ENCODE measurements at regions not wholly inside any gene's neighbourhood (a gene's known extent, or its start where the extent isn't known, plus 50 kb on each side); places are given as distances from the start of the nearest gene placed in this dataset.

DNA sequence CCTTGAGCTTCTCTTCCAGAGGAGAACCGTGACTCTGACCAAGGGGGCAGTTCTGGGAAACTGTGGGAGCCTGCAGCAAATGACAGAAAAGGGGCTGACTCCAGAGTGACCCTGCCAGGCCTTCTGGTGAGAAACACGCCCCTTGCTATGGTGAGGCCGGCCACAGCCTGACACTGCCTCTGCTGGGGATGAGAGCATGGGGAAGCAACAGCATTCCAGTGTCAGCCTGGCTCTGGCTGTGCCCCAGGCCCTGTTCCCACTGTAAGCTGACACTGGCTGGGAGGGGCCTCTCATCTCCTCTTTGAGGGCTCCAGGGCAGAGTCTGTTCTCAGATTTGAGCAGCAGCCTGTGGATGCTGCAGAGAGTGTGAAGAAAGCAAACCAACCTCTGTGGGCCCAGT, 180.0 kb upstream of the IL12B start:
- TF ChIP-seq PKNOX1 (IDR thresholded peaks at IDR 0.05) (no peak), SMAD1 (IDR thresholded peaks at IDR 0.05; ENCODE audit: low read depth, partially characterized antibody) (no peak), STAT1 (conservative IDR thresholded peaks at IDR 0.05) (no peak), RCOR1 (conservative IDR thresholded peaks at IDR 0.05; ENCODE audit: low read depth, low read length) (no peak), RFX5 (IDR thresholded peaks at IDR 0.05; ENCODE audit: low read depth, low read length) (no peak), CEBPB (IDR thresholded peaks at IDR 0.05; ENCODE audit: borderline replicate concordance in 1 of 2, low read depth in 2 of 2, low read length in 2 of 2) (no peak)
- no peaks in the 10 kb centered on the region for H3K79me2 ChIP-seq (ENCODE audit: control insufficient read depth, insufficient read depth, low read length)
- H3K27ac ChIP-seq (ENCODE audit: control insufficient read depth, insufficient read depth) = no peak overlapping the region
- WGBS (ENCODE audit: insufficient coverage, insufficient replicate concordance, low lambda C conversion rate, missing lambda C conversion rate) = 34% methylated on average over 3 of the region's 3 CpGs
- no TSS peak for BruUV-seq (replicated peaks)
- no peak overlapping the region for H3K4me3 ChIP-seq
- POLR2A ChIA-PET = no interaction called here
- ATAC-seq (no peak), FAIRE-seq (no peak), DNase-seq (ENCODE audit: low read depth, low spot score) (no peak)
- no peaks in the 10 kb centered on the region for H3K36me3 ChIP-seq (ENCODE audit: control insufficient read depth in 2 of 2, insufficient read depth in 2 of 2, low read length in 1 of 2)
- no peaks in the 10 kb centered on the region for H3K9me3 ChIP-seq (replicated peaks; ENCODE audit: control insufficient read depth, insufficient read depth, low read length)
- H2AFZ ChIP-seq (ENCODE audit: control insufficient read depth, low read depth, low read length) = no peak overlapping the region
- H3K27me3 ChIP-seq (replicated peaks in 1 of 2; ENCODE audit: control insufficient read depth in 2 of 2, insufficient read depth in 2 of 2, low read length in 1 of 2) = no peaks in the 10 kb centered on the region
- no peaks in the 10 kb centered on the region for H3K4me1 ChIP-seq (ENCODE audit: control insufficient read depth, insufficient read depth, low read length)
- CTCF ChIA-PET = no interaction called here
- intact Hi-C loops (cut with micrococcal nuclease; ENCODE audit: unreplicated experiment) = no loop called here
- H3K9ac ChIP-seq (ENCODE audit: control insufficient read depth, insufficient read depth, low read length) = no peak overlapping the region
- SMC1A ChIA-PET (ENCODE audit: uncharacterized antibody, unreplicated experiment) = no interaction called here
- no peak overlapping the region for H3K4me2 ChIP-seq (ENCODE audit: control insufficient read depth, insufficient read depth)
- in situ Hi-C loops (cut with MboI) = no loop called here
- RAD21 ChIA-PET (ENCODE audit: unreplicated experiment) = no interaction called here
- no peaks in the 10 kb centered on the region for H4K20me1 ChIP-seq (ENCODE audit: control insufficient read depth, insufficient read depth)

GRCh38 chr5:159511570-159511969, 181.3 kb upstream of the IL12B start:
- ChIA-PET RAD21 (ENCODE audit: unreplicated experiment) (no interaction called here), POLR2A (no interaction called here), CTCF (no interaction called here), SMC1A (ENCODE audit: uncharacterized antibody, unreplicated experiment) (no interaction called here)
- Histone ChIP-seq H3K4me2 (ENCODE audit: control insufficient read depth, insufficient read depth) (no peak overlapping the region), H3K36me3 (ENCODE audit: control insufficient read depth in 2 of 2, insufficient read depth in 2 of 2, low read length in 1 of 2) (no peaks in the 10 kb centered on the region), H3K79me2 (ENCODE audit: control insufficient read depth, insufficient read depth, low read length) (no peaks in the 10 kb centered on the region), H3K27me3 (replicated peaks in 1 of 2; ENCODE audit: control insufficient read depth in 2 of 2, insufficient read depth in 2 of 2, low read length in 1 of 2) (no peaks in the 10 kb centered on the region), H2AFZ (ENCODE audit: control insufficient read depth, low read depth, low read length) (no peak overlapping the region), H4K20me1 (ENCODE audit: control insufficient read depth, insufficient read depth) (no peaks in the 10 kb centered on the region), H3K27ac (ENCODE audit: control insufficient read depth, insufficient read depth) (no peak overlapping the region), H3K4me3 (no peak overlapping the region), H3K9me3 (replicated peaks; ENCODE audit: control insufficient read depth, insufficient read depth, low read length) (no peaks in the 10 kb centered on the region), H3K9ac (ENCODE audit: control insufficient read depth, insufficient read depth, low read length) (no peak overlapping the region), H3K4me1 (ENCODE audit: control insufficient read depth, insufficient read depth, low read length) (peaks cover 3% of the 10 kb centered on the region; the same call in 1 of the 2 replicates)
- in situ Hi-C loops (cut with MboI) (no loop called here), intact Hi-C loops (cut with micrococcal nuclease; ENCODE audit: unreplicated experiment) (no loop called here)
- ATAC-seq (no peak), DNase-seq (ENCODE audit: low read depth, low spot score) (no peak), FAIRE-seq (no peak)
- no TSS peak for BruUV-seq (replicated peaks)
- TF ChIP-seq, protein P1, sequence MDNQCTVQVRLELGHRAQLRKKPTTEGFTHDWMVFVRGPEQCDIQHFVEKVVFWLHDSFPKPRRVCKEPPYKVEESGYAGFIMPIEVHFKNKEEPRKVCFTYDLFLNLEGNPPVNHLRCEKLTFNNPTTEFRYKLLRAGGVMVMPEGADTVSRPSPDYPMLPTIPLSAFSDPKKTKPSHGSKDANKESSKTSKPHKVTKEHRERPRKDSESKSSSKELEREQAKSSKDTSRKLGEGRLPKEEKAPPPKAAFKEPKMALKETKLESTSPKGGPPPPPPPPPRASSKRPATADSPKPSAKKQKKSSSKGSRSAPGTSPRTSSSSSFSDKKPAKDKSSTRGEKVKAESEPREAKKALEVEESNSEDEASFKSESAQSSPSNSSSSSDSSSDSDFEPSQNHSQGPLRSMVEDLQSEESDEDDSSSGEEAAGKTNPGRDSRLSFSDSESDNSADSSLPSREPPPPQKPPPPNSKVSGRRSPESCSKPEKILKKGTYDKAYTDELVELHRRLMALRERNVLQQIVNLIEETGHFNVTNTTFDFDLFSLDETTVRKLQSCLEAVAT (IDR thresholded peaks at IDR 0.05) = no peak
- TF ChIP-seq RUNX3 (IDR thresholded peaks at IDR 0.05; ENCODE audit: low read length) (no peak), RELA (IDR thresholded peaks at IDR 0.05; ENCODE audit: borderline replicate concordance, partially characterized antibody) (no peak), CBX3 (IDR thresholded peaks at IDR 0.05; ENCODE audit: borderline replicate concordance, low read depth) (no peak), POLR2AphosphoS2 (IDR thresholded peaks at IDR 0.05; ENCODE audit: low read depth, low read length) (no peak), ZNF24 (IDR thresholded peaks at IDR 0.05) (no peak), MXI1 (IDR thresholded peaks at IDR 0.05; ENCODE audit: low read depth, low read length) (no peak), KLF5 (IDR thresholded peaks at IDR 0.05; ENCODE audit: partially characterized antibody) (no peak)
- 100% methylated on average over 2 of the region's 2 CpGs for WGBS (ENCODE audit: insufficient coverage, insufficient replicate concordance, low lambda C conversion rate, missing lambda C conversion rate)

Measured in GM12878 (cell line).